GM19240 (cell line): ENCODE measurements at regions not wholly inside any gene's neighbourhood (a gene's known extent, or its start where the extent isn't known, plus 50 kb on each side); places are given as distances from the start of the nearest gene placed in this dataset.

Experiments used
- DNase-seq: peaks from one replicate; pipeline ENCODE4 v3.0.0; 2011; ENCODE audit warnings: low spot score; ENCODE audit not compliant: insufficient read length

DNA sequence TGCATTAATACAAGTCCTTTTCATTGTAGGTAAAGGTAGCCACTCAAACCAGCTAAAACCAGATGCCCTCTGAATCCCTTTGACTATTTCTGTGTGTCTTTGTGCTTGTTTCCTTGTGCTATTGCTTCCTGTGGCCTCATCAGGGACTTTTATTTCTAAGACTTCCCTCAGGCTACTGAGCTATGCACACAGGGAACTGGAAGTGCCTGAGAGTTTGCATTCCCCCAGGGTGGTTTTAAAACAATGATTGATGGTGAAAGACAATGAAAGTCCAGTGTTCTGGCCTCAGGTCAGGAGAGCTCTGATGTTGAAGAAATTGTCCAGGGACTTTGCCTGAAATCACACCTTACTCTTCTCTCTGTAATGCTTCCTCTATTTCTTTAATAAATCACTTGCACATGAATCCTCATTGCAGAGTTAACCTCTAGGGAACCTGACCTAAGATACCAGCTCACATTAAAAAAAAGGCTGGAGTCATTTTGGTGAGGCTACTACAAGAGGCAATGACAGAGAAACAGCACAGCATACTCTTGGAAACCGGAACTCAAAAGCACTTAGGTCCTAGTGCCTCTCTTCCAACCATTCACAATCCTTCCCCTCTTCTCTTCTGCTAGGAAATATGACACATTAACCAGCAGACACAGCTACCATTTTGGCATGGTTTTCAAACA is 158.1 kb upstream of the NREP start:
- DNase-seq: no peak

DNA sequence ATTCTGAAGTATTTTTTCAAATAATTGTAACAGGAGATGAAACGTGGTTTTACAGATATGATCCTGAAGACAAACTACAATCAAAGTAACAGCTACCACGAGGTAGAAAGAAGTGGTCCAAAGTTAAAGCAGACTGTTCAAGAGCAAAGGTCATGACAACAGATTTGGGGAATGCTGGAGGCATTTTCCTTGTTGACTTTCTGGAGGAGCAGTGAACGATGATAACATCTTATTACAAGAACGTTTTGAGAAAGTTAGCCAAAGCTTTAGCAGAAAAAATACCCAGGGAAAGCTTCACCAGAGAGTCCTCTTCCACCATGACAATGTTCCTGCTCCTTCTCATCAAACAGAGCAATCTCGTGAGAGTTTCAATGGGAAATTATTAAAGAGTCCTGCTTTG is 145.4 kb upstream of the NREP start:
- DNase-seq: no peak

DNA sequence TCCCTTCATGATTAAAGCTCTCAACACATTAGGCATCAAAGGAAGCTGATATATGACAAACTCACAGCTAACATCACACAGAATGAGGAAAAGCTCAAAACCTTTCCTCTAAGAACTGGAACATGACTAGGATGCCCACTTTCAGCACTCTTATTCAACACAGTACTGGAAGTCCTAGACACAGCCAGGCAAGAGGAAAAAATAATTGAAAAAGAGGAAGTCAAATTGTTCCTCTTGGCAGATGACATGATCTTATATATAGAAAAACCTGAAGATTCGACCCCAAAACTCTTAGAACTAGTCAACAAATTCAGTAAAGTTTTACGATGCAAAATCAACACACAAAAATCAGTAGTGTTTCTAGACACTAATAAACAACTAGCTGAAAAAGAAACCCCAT is 144.3 kb upstream of the NREP start:
- no peak for DNase-seq

DNA sequence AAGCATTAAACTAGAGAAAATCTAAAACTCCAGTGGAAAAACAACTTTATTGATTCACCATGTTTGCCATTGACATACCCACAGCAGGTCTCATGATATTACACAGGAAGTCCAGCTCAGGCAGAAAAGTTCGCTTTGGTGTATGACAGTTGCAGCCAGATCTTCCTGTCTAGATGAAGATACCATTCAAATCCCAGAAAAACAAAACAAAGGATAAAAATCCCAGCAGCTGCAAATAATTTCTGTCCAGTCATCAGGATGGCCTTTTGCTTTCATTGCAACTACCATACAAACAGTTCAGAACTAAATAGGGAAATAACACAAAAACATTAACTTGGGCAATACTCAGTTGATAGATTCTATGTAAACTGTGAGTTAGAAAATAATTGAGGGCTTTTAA is 136.0 kb upstream of the NREP start:
- no peak for DNase-seq

DNA sequence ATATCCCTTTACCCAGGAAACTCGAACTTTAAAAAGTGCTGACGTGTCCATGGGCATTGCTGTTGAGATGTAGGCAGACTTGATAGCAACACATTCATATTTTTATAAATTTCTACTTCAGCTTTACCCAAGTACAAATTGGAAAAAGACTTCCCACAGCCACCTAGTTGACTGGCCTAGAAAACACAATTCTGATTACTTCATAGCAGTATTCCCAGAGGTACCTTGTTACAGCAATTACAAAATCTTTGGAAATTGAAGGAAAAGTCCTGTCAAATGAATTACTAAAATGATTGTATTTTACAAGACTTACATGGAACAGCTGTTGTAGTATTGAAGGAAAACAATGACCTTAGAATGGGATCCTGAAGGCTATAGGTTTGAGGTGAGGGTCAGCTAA is 130.7 kb upstream of the NREP start:
- no peak for DNase-seq

DNA sequence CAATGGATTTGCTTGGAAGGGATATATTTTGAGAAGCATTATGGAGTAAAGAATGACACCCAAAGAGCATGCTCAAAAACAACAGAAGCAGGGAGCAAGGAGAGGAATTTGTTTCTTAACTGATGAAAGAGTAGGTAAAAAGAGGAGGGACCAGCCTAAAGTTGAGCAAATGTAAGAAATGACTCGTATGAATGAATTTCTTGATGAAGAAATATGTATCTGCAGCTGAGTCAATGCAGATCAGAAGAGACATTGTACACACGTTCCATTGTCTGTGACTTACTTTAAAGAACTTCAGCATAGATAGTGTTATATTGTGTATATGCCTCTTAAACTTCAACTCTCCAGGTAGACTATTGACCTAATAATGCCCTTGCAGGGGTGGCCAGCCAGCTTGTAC is 112.7 kb upstream of the NREP start:
- no peak for DNase-seq

DNA sequence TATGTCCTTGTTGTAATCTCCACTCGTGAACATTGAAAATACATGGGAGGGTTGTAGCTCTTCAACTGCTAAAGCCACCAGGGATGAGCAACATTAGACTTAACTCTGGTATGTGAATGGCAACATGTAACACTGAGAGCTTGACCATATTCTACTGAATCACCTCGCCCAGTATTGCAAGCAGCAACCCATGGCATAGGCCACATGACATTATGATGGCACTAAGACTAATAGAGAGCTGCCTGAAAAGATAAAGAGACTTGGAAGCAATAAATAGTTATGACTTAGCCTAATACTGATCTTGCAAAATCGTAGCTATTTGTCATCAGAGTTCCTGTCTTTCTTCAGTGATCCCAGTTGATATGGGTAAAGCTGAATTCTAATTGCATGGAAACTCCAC is 108.4 kb upstream of the NREP start:
- no peak for DNase-seq

DNA sequence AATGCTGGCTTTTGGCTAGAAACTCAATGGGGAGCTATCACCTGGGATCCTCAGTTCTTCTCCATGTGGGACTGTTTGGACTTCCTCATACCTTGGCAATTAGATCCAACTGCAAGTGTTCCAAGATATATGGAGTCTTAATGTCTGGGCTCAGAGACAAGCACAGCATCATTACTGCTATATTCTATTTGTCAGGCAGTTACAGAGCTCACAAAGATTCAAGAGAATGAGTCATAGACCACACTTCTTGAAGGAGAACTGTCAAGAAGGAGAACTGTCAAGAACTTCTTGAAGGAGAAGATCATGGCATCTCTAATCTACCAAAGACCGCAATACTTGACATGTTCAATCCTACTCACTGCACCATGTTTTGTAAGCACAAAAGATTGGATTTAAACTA is 106.8 kb upstream of the NREP start:
- no peak for DNase-seq

DNA sequence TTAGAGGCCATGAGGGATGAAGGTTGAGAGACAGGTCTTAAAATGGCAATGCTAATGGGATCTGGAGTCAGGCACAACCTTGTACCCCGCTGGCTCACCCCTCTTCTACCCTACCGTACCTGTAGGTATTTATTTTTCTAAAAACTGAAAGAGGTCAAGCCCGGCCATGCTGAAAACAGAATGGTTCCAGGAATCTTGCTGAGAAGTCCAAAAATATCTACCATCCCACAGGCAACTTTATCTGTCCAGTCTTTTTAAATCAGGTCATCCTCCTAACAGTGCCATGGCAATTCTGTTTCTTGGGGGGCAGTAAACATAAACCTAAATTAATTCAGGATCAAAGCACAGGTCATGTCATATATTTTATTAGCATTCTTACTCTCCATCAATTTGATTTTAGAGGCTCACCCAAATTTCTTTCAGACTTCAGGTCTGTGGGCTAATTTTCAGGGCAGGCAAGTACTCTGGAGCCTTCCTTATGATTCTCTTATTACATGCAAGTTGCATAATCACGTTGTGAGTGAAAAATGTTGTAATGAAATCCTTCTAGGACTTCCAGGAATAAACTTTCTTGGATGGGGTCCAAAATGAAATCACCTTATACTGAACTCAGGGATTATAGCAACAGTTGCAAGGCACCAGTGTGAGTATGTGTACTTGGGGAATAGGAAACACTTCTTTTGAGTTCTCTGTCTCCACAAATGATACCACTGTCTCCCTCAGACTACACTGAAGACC is 102.7 kb upstream of the NREP start:
- DNase-seq: no peak

DNA sequence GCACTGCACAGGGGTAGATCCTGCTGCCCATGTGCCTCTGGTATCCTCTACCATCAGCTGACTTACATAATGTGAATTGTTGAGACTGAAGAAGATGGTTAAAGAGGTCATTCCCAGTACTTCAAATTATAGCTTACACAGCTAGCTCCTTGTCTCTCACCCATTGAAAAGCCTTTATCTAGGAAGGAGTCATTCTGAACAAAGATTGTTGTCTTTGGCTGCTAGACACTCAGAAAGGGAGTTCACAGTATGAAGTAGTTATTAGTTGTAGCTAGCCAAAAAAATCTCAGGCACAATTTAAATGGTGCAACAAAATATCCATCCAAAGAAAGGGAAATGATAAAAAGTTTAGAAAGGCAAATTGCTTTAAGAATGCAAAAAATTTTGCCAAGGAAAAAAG is 102.0 kb upstream of the NREP start:
- no peak for DNase-seq

DNA sequence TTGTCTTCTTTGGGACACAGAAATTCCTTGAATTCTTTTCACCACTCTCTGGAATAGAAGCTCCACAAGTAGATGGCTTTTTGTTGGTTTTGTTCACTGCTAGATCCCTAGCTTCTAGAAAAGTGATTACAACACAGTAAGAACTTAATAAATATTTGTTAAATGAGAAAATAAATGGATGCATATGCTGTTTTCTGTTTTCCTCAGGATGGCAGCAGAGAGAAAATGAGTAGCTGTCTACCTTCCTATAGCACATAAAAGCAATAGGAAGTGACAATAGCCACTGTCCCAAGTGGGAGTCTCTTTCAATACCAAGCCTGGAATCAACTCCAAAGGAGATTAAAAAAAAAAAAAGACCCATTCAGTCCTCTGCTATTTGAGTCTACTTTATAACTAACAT is 100.6 kb upstream of the NREP start:
- no peak for DNase-seq

DNA sequence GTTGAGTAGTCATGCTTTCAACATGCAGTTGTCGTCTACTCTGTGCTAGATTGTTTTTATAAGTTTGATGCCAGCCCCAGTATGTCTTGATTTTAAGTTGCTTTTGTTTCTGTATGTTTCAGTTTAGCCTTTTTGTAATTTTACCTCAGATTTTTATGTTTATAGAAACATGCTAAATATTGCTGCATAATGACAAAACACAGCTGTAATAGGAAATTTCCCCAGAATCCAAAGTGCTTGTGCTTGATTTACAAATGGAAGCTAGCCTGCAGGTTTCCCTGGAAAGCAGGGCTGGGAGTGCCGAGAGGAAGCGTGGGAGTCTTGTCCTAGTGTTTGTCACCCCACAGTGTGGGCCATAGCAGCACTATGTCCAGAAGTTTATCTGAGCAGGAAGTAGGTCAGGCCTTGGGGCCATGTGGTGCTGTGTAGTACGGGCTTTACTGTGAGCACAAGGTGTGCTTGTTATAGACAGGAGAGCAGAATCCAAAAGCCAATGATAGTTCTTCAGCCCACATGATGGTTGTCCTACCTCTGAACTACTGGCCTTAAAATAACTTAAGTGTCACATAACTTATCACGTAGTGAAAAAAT is 100.0 kb upstream of the NREP start:
- DNase-seq: no peak

DNA sequence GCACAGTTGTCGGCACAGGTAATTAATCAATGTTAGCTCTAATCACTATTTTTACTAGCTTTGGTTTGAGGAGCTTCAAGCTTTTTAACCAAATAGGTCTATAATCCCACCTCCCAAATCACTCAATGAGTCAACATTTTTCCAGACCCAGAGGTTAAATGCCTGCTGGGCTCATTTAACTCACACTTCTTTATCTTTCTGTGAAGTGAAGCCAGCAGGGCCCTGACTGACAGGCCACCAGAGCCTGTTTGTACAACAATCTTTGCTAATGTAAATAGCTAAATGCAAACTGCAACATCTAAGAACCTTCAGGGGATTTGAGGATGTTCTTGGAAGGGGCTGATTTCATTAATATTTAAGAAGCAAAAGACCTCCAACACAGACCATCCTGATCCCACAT is 98.4 kb upstream of the NREP start:
- no peak for DNase-seq

DNA sequence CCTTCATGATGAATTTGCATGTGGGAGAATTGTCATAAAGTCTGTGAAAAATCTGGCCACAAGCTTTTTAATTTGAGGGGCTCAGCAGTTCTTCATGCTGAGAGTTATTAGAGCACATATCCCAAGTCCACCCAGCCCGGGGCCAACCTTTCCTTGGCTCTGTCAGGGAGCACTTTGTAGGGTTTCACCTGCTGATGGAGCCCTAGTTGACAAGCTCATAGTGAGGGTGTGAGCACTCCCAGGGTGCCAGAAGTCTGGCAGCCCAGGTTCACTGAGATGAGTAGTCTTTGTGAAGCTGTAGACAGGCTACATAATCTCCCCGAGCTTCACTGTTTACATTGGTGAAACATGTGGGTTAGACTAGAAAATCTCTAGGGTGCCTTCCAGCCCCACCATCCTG is 97.2 kb upstream of the NREP start:
- DNase-seq: no peak

DNA sequence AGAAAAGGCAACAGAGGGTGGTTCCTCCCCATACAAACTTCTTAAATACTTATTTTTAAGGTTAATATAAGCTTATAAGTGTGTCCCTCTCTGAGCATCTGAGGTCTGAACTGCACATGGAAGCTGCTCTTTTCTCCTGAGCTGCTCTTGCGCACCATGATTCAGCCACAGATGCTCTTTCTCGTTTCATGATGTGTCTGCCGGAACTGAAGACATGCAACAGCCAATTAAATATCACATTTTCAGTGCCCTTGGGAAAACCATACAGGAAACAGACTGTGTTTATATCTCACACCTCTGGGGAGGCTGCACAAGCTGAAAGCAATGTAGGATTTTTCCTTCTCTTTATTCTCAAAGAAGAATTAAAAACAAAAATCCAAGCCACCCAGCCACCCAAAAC is 96.8 kb upstream of the NREP start:
- DNase-seq: no peak

DNA sequence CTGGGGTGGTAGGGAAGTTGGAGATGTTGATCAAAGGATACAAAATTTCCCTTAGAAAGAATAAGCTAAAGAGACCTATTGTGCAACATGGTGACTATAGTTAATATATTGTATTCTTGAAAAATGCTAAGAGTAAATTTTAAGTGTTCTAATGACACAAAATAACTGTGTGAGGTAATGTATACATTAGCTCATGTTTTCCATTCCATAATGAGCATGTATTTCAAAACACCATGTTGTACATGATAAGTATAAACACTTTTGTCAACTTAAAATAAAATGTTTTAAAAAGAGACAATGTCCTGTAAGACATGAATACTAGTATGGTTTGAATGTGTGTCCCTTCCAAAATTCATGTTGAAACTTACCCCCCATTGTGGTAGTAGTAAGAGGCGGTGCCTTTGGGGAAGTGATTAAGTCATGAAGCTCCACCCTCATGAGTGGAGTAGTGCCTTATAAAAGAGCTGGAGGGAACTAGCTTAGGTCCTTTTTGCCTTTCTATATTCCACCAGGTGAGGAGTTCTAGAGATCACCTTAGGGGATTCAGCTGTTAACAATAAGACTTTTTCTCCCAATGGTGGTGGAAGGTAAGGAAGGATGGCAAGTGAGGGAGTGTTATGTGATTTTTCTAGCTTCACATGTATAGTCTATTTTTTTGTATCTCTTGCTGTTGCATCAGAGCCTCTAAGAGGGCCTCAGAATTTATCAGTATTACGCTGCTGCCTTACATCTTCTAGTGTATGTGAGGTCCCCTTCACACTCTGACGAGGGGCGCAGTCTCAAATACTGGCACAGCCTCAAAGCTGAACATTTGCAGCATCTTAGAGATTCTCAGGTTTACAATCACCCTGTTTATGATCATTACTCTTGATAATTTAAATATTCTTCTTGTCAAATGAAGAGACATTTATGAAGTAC is 94.9 kb upstream of the NREP start:
- no peak for DNase-seq

DNA sequence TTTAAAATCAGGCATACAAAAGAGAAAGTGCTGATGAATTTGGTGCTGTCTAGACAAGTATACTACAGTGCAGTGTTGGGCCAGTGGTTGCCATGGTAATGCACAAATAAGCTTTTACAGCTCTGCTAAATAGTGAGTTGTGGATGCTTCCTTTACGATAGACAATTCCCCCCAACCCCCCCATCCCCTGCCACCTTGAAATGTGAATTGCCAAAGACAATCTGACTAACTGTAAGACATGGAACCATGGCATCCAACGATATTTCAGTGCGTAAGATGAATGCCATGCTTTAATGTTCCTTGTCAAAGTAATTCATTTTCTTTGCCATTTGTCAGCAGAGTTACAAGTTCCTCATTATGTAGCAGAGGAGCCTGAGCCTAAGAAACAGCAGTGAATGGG is 91.5 kb upstream of the NREP start:
- DNase-seq: no peak

DNA sequence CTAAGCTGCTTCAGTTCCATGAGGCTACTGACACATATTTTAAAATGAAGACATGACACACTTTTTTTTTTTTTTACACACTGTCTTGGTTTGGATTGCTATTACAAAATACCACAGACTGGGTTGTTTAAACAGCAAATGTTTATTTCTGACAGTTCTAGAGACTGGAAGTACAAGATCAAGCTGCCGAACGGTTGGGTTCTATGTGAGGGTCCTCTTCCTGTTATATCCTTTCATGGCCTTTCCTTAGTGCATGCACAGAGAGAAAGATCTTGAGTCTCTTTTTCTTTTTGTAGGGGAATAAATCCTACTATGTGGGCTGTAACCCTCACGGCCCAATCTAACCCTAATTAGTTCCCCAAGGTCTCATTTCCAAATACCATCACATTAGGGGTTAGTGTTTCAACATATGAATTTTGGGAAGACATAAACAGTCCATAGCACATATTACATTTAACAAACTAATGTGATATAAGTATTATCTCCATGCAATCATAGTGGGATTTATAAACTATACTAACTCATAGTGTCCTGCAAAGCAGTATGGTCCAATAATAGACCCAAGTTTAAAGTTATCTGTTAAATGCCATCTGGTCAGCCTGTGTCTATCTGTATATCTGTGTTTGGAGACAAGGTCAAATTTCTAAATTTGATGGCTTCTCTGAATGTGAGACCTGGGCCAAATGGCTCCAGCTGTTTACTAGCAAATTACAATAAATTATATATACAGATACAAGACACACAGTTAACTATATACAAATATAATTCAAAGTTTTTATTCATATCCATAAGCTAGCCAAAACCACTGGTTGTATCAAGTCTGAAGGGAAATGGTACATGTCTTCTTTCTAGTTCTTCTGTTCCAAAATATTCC is 90.3 kb upstream of the NREP start:
- DNase-seq: no peak

DNA sequence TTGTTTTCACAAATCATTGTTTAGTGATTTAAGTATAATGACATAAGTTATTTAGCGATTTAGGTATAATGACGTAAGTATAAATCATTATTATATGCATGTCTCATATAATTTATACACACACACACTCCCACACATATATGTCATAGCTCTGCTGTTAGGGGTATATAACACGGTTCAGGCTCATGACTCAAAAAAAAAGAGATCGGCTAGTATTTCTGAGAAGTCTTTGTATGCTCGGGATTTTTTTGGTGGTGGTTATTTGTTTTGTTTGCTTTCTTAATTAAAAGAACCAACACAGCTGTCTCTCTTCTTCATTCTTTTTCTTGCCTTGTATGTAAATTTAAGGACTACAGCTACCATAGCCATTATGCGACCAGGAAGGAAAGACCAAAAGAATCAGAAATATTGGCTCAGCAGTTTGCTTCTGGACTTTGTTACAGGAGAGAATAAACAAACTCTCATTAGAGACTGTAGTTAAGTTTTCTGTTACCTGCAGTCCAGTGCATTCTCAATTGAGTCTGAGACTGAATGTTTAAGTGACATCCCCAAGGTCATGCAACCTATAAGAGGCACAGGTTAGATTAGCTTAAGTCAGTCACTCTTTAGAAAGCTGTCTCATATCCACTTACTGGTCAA is 83.2 kb upstream of the NREP start:
- DNase-seq: no peak

DNA sequence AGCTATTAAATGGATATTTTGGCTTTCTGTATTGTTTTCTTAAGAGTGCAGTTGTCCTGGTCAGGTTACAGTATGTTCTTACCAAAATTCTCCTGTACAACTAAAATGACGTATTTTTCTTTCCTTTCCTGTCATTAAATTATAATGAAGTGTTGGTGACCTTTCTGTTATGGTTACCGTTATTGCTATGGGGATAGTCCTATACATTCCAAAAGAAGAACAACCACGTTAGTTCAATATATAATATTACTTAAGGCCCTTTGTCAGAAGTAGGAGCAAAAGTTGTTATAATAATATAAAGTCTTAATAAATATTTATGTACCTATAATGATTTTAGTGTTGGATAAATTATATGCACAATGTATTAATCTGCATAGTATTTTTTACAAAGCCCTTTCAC is 82.4 kb upstream of the NREP start:
- no peak for DNase-seq

DNA sequence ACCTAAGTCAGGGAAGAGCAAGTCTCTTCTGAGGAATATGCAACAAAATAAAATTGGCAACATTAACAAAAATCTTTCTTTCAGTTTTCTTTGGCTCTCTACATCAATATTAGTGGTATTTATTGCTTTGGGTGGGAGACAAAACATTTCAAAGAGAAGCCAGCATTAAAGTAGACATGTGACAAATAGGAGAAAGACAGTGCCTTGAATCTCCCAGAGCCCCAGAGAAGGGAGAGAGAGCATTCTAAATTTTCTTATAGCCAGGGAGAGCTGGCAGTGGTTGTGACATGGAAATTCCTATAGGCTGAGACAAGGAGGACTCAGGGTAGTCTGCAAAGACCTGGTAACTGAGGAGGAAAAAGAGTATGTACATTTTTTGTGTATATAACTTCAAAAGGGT is 79.4 kb upstream of the NREP start:
- DNase-seq: no peak
